ENCODE measurements at regions not wholly inside any gene's neighbourhood (a gene's known extent, or its start where the extent isn't known, plus 50 kb on each side); places are given as distances from the start of the nearest gene placed in this dataset.

DNA sequence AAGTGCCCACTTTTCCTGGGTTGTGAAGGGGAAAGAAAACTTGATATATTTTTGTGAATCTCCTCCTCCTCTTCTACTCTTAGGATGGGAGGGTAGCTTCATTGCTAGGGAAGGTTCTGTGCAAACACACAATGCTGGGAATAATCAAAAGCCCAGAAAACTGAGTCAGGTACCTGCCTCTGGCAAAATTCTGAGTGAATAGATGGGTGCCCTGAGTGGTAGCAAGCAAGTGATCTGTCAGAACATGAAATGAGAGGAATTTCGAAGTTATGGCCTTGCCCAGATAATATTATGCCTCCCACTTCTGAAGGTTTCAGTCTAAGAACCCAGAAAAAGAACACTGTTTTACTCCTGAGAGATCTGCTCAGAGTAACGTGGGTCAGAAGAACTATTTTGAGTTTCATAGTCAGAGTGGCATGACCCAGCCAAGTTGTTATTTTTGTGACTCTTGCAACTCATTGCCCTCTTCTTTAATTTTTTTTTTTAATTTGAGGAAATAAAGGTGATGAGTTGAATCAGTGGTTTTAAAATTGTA lies 158.3 kb downstream of the BMP2 start:
- Histone ChIP-seq H3K4me3 (ENCODE audit: control extremely low read depth in 1 of 5, extremely low read depth in 1 of 5, insufficient read depth in 1 of 5, low read depth in 2 of 5, low read length in 4 of 5) (no peak overlapping the region), H3K4me2 (replicated peaks; ENCODE audit: low read depth, low read length, poor library complexity, severe bottlenecking) (no peak overlapping the region), H3K9ac (ENCODE audit: low read length) (no peak overlapping the region), H4K20me1 (ENCODE audit: control insufficient read depth, insufficient read depth, low read length, poor library complexity, severe bottlenecking) (no peaks in the 10 kb centered on the region), H3K27me3 (replicated peaks in 1 of 4; ENCODE audit: control extremely low read depth in 1 of 4, control insufficient read depth in 3 of 4, insufficient read depth in 4 of 4, low read length in 3 of 4) (no peaks in the 10 kb centered on the region), H2AFZ (ENCODE audit: insufficient read depth, low read depth, low read length, poor library complexity, severe bottlenecking) (no peak overlapping the region), H3K9me3 (ENCODE audit: control extremely low read depth in 1 of 3, control insufficient read depth in 2 of 3, insufficient read depth in 1 of 3, low read length in 2 of 3) (no peaks in the 10 kb centered on the region), H3K79me2 (ENCODE audit: control insufficient read depth, insufficient read depth, low read length) (no peaks in the 10 kb centered on the region), H3K36me3 (replicated peaks in 1 of 2; ENCODE audit: control extremely low read depth in 1 of 2, control insufficient read depth in 1 of 2, extremely low read depth in 1 of 2, insufficient read depth in 2 of 2, low read length in 1 of 2) (no peaks in the 10 kb centered on the region), H3K27ac (ENCODE audit: low read length in 2 of 2) (no peak overlapping the region), H3K4me1 (ENCODE audit: control insufficient read depth in 2 of 2, insufficient read depth in 2 of 2, low read length in 2 of 2) (no peaks in the 10 kb centered on the region)
- DNase-seq = no peak
- intact Hi-C loops (cut with micrococcal nuclease) = no loop called here
- ChIA-PET POLR2A (no interaction called here), CTCF (no interaction called here)
- no peak for ATAC-seq (ENCODE audit: low read depth)
- TF ChIP-seq EZH2 (IDR thresholded peaks at IDR 0.05; ENCODE audit: borderline replicate concordance, insufficient read depth, low read depth, low read length, poor library complexity, severe bottlenecking) (no peak), CTCF (IDR thresholded peaks at IDR 0.05) (no peak)
- Mint-ChIP-seq H3K4me1 (no peaks in the 10 kb centered on the region), H3K27ac (no peak overlapping the region), H3K9me3 (ENCODE audit: insufficient read depth) (peaks cover 3% of the 10 kb centered on the region), H3K27me3 (no peaks in the 10 kb centered on the region), H3K4me3 (no peak overlapping the region)
- WGBS (ENCODE audit: insufficient coverage) = 73% methylated on average over 2 of the region's 2 CpGs

DNA sequence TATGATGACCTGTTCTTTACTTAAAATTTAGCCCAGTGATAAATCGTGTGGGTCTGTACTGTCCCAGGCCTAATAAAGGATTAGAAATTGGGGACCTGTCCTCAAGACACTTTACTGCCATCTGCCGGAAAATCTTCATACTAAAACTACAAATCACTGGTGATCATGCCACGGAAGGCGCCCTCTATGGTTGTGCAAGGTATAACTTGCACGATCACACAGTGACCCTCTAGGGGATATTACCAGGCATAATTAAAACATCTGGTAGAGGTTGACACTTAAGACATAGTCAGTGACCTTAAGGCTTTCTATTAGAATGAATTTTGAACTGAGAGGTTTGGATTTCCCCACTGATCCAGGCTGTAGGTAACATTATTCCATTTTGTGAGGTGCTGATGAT lies 172.6 kb downstream of the BMP2 start:
- Histone ChIP-seq H3K36me3 (replicated peaks in 1 of 2; ENCODE audit: control extremely low read depth in 1 of 2, control insufficient read depth in 1 of 2, extremely low read depth in 1 of 2, insufficient read depth in 2 of 2, low read length in 1 of 2) (no peaks in the 10 kb centered on the region), H3K9ac (ENCODE audit: low read length) (no peak overlapping the region), H3K27me3 (replicated peaks in 1 of 4; ENCODE audit: control extremely low read depth in 1 of 4, control insufficient read depth in 3 of 4, insufficient read depth in 4 of 4, low read length in 3 of 4) (no peaks in the 10 kb centered on the region), H3K4me3 (ENCODE audit: control extremely low read depth in 1 of 5, extremely low read depth in 1 of 5, insufficient read depth in 1 of 5, low read depth in 2 of 5, low read length in 4 of 5) (no peak overlapping the region), H3K9me3 (ENCODE audit: control extremely low read depth in 1 of 3, control insufficient read depth in 2 of 3, insufficient read depth in 1 of 3, low read length in 2 of 3) (no peaks in the 10 kb centered on the region), H3K79me2 (ENCODE audit: control insufficient read depth, insufficient read depth, low read length) (no peaks in the 10 kb centered on the region), H3K4me2 (replicated peaks; ENCODE audit: low read depth, low read length, poor library complexity, severe bottlenecking) (no peak overlapping the region), H4K20me1 (ENCODE audit: control insufficient read depth, insufficient read depth, low read length, poor library complexity, severe bottlenecking) (no peaks in the 10 kb centered on the region), H3K4me1 (ENCODE audit: control insufficient read depth in 2 of 2, insufficient read depth in 2 of 2, low read length in 2 of 2) (no peaks in the 10 kb centered on the region), H3K27ac (ENCODE audit: low read length in 2 of 2) (no peak overlapping the region), H2AFZ (ENCODE audit: insufficient read depth, low read depth, low read length, poor library complexity, severe bottlenecking) (no peak overlapping the region)
- Mint-ChIP-seq H3K27ac (no peak overlapping the region), H3K4me1 (no peaks in the 10 kb centered on the region), H3K4me3 (no peak overlapping the region), H3K9me3 (ENCODE audit: insufficient read depth) (no peaks in the 10 kb centered on the region), H3K27me3 (no peaks in the 10 kb centered on the region)
- POLR2A ChIA-PET = no interaction called here
- TF ChIP-seq EZH2 (IDR thresholded peaks at IDR 0.05; ENCODE audit: borderline replicate concordance, insufficient read depth, low read depth, low read length, poor library complexity, severe bottlenecking) (no peak), CTCF (IDR thresholded peaks at IDR 0.05) (no peak)
- intact Hi-C loops (cut with micrococcal nuclease) = no loop called here
- WGBS (ENCODE audit: insufficient coverage) = 55% methylated on average over 2 of the region's 5 CpGs
- CTCF ChIA-PET = no interaction called here
- no peak for DNase-seq
- no peak for ATAC-seq (ENCODE audit: low read depth)

Data from B cell (primary cell).